ENCODE measurements at regions not wholly inside any gene's neighbourhood (a gene's known extent, or its start where the extent isn't known, plus 50 kb on each side); places are given as distances from the start of the nearest gene placed in this dataset.

DNA sequence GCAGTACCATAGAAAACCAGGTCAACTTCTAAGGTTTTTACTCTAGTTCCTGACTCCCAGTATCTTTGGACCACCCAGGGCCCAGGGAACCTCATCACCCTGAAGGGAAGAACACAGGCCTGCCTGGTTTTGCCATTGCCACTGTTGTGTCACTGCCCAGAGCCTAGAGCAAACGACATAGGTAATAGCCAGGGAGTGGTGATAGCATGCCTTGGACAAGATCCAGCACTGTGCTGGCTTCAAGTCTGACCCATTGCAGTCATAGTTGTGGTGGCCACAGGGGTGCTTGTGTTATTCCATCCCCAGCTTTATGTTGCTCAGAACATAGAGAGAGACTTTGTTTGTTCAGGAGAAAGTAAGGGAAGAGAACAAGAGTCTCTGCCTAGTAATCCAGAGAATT is 2310.2 kb downstream of the LRRC4C start:
- H3K27ac Mint-ChIP-seq, result no peak overlapping the region
- H3K9me3 Mint-ChIP-seq, result peaks cover 0 to 23% (median 9%) of the 10 kb centered on the region in 6 donors
- H3K36me3 Mint-ChIP-seq, result no peaks in the 10 kb centered on the region
- no peak overlapping the region for H3K4me3 Mint-ChIP-seq
- no peaks in the 10 kb centered on the region for H3K4me1 Mint-ChIP-seq
- H3K27me3 Mint-ChIP-seq (ENCODE audit: low read depth in 3 of 3), result no peaks in the 10 kb centered on the region
- DNase-seq, result no peak

DNA sequence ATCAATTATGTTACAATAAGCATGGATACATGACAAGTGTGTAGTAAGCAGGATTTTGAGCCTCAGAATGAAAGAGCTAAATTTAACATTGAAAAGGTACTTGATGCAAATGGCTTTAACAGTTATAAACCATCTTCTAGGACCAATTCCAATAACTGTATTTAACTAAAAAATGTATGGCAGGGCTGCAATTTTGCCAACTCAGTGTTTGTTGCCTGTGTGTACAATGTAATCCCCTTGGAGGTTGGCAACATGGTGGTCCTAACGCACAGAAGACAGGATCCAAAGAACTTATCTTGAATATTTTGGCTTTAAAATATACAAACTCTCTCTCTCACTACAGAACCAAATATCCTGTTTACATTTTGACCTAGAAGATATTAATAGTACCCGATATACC is 2314.1 kb downstream of the LRRC4C start:
- Mint-ChIP-seq H3K36me3 (no peaks in the 10 kb centered on the region), H3K4me1 (no peaks in the 10 kb centered on the region), H3K27me3 (ENCODE audit: low read depth in 3 of 3) (peaks cover 0 to 1% (median 0%) of the 10 kb centered on the region in 3 donors), H3K4me3 (no peak overlapping the region), H3K27ac (no peak overlapping the region), H3K9me3 (peaks cover 0 to 23% (median 10%) of the 10 kb centered on the region in 6 donors)
- DNase-seq, result no peak

DNA sequence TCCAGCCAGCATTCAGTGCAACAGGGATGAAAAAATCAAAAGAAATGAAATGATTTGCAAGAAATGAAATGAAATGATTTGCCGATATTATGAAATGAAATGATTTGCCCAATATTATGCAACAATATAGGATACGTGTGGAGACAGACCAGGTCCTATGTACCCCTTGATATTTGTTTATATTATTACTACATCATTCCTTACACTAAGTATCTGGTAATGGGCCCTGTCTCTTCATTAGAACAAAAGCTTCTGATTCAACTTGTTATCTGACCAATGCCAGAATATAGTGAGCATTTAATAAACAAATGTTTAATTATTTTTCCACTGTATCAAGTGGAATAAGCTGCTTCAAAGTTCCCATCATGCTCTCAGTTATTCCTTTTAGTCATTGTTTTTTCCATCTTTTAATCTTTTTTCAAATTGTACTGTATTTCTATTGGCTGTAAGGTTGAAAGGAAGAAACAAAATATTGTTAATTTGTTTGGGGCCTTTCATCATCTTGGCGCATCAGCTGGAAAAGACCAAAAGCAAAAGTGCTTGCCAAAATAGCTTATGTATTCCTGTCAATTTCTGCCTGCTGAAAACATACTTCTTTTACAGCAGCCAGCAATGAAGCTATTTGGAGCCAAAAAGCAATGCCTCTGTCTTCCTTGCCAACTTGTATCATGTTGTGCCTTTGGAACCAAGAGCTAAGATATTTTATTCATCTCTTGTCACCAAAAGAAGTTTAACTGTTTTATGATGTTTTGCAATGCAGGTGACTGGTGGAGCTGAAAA is 2314.9 kb downstream of the LRRC4C start:
- DNase-seq, result no peak
- Mint-ChIP-seq H3K27ac (no peak overlapping the region), H3K36me3 (no peaks in the 10 kb centered on the region), H3K27me3 (ENCODE audit: low read depth in 3 of 3) (peaks cover 0 to 1% (median 0%) of the 10 kb centered on the region in 3 donors), H3K4me1 (no peaks in the 10 kb centered on the region), H3K4me3 (no peak overlapping the region), H3K9me3 (peaks cover 0 to 17% (median 10%) of the 10 kb centered on the region in 6 donors)

DNA sequence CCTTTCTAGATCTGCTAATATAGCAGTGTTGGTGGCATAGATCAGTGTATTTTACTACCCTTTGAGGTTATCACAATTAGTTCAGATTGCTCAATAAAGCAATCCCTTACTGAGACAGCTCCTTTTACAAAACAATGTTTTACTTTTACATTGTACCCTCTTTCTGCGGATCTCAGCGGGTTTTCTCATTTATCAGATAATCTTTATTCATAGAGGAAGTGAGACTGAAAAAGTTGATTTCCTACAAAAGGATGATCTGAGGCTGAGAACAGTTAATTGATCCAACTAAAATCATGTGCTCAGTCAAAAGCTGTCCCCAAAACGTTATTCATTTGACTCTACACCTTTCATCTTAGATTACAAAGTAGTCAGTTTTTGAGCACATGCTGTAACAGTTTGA is 2319.9 kb downstream of the LRRC4C start:
- no peak overlapping the region for H3K27ac Mint-ChIP-seq
- no peaks in the 10 kb centered on the region for H3K36me3 Mint-ChIP-seq
- no peaks in the 10 kb centered on the region for H3K4me1 Mint-ChIP-seq
- H3K27me3 Mint-ChIP-seq (ENCODE audit: low read depth in 3 of 3), result peaks cover 0 to 3% (median 0%) of the 10 kb centered on the region in 3 donors
- no peak for DNase-seq
- no peak overlapping the region for H3K4me3 Mint-ChIP-seq
- H3K9me3 Mint-ChIP-seq, result peaks cover 3 to 31% (median 13%) of the 10 kb centered on the region in 6 donors

DNA sequence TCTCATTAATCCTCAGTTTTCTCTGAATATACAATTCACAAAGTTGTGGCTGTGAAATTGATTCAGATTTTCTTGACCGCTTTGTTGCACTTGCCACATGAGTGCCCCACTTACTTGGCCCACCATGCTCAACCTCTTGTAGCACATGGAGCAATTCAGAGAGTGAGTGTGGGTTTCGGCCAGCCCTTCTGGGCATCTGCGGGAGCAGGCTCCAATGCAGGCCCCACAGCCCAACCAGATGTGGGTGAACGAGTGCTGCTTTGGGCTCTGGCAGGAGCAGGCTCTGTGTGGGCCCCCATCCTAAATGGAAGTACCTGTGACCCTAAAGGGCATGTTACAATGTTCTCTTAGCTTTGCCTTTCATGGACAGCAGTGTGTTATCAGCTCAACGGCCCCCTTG is 2338.6 kb downstream of the LRRC4C start:
- Mint-ChIP-seq H3K9me3 (peaks cover 0 to 23% (median 6%) of the 10 kb centered on the region in 6 donors), H3K36me3 (no peaks in the 10 kb centered on the region), H3K4me1 (no peaks in the 10 kb centered on the region), H3K27me3 (ENCODE audit: low read depth in 3 of 3) (no peaks in the 10 kb centered on the region), H3K4me3 (no peak overlapping the region), H3K27ac (no peak overlapping the region)
- DNase-seq, result no peak

DNA sequence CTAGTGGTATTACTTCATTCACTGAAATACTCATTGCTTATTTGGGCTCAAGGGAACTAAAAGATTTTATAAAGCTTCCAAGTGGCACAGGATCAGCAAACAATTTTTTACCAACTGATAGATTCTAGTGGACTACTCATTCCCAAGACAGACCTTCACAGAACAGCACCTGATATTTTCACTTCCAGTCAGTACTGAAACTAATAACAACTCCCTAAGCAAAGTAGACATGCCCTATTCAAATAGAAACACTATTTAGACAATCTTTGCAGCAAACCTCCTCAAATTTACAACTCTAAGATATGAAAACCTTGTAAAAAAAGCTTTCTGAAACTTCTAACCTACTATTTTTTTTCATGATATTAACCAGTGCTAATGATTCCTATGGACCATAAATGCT is 2345.8 kb downstream of the LRRC4C start:
- Mint-ChIP-seq H3K9me3 (peaks cover 3 to 12% (median 7%) of the 10 kb centered on the region in 6 donors), H3K4me1 (no peaks in the 10 kb centered on the region), H3K27ac (no peak overlapping the region), H3K27me3 (ENCODE audit: low read depth in 3 of 3) (no peaks in the 10 kb centered on the region), H3K4me3 (no peak overlapping the region), H3K36me3 (no peaks in the 10 kb centered on the region)
- no peak for DNase-seq

DNA sequence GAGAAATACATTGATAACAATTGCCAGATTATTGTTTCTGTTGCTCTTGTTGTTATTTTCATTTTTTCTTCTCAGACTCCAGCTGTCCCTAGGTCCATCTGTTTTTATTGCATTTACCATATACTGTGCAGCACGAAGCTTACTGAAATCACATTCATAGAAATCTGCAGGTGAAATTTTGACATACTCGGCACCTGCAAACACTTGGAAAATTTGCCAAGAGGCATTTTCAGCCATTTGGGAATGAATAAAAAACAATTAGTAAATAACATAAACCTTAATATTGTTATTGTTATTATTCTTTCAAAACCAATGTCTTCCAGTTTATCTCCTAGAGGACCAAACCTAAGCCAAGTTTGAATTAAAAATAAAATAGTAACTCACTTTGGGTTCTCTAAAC is 2357.2 kb downstream of the LRRC4C start:
- Mint-ChIP-seq H3K4me1 (no peaks in the 10 kb centered on the region), H3K27ac (no peak overlapping the region)
- DNase-seq, result no peak

DNA sequence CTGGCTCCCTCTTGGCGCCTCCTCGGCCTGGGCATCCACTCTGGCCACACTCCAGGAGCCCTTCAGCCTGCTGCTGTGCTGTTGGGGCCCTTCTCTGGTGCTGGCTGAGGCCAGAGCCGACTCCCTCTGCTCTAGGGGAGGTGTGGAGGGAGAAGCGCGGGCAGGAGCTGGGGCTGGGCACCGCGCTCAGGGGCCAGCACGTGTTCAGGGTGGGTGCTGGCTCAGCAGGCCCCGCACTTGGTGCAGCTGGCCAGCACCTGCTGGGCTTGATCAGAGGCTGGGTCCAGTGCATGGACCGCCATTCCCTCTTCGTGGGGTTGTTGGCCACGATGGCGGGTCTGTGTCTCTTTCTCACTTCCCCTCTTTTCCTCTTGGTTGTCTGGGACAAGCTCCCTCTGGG is 2381.0 kb downstream of the LRRC4C start:
- peaks cover 0 to 3% (median 0%) of the 10 kb centered on the region in 3 donors for H3K36me3 Mint-ChIP-seq
- H3K27ac Mint-ChIP-seq, result no peak overlapping the region
- no peak for DNase-seq
- no peaks in the 10 kb centered on the region for H3K4me1 Mint-ChIP-seq
- peaks cover 0 to 6% (median 0%) of the 10 kb centered on the region in 3 donors for H3K27me3 Mint-ChIP-seq (ENCODE audit: low read depth in 3 of 3)
- H3K9me3 Mint-ChIP-seq, result peaks cover 5 to 38% (median 20%) of the 10 kb centered on the region in 6 donors
- no peak overlapping the region for H3K4me3 Mint-ChIP-seq

More for the DNA sequence above, 2357.2 kb downstream of the LRRC4C start:
- no peak overlapping the region for H3K4me3 Mint-ChIP-seq
- H3K9me3 Mint-ChIP-seq, result peaks cover 4 to 57% (median 21%) of the 10 kb centered on the region in 6 donors
- H3K36me3 Mint-ChIP-seq, result peaks cover 0 to 10% (median 0%) of the 10 kb centered on the region in 3 donors
- no peaks in the 10 kb centered on the region for H3K27me3 Mint-ChIP-seq (ENCODE audit: low read depth in 3 of 3)

DNA sequence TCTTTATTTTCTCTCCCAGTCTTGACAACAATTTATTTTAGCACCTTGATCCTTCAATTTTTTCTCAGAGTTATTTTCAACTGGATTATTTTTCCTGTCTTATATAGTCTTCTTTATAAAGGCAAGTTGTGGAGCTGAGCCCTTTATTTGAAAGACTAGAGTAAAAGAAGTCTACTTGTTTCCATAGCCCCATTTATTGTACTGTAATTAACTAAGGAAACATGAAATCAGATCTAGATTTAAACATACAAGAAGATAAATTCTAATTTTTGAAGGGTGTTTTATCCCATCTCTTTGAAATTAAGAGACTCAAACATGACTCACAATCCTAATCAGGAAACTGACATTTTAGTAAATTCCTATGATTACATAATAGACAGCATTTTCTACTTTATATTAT is 2421.8 kb downstream of the LRRC4C start:
- Mint-ChIP-seq H3K4me1 (no peaks in the 10 kb centered on the region), H3K27me3 (ENCODE audit: low read depth in 3 of 3) (no peaks in the 10 kb centered on the region), H3K27ac (no peak overlapping the region), H3K4me3 (no peak overlapping the region), H3K36me3 (no peaks in the 10 kb centered on the region), H3K9me3 (peaks cover 1 to 41% (median 11%) of the 10 kb centered on the region in 6 donors)
- DNase-seq, result no peak

DNA sequence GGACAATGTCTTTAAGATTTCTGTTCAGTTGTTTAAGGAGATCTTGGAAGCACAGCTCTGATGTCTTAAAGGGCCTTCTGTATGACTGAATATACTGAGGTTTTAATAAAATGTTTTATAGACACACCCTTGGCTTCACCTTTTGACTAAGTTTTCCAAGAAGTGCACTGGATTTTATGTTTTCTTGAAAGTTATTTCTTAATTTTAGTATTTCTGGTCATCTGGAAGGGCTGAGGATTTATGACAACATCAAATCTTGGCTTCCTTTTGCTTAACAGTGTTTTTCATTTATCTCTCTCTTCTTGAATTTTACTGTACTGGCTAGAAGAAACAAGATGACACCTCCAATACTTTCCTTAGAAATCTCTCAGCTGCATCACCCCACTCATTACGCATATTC is 2423.4 kb downstream of the LRRC4C start:
- Mint-ChIP-seq H3K4me1 (no peaks in the 10 kb centered on the region), H3K9me3 (peaks cover 1 to 43% (median 14%) of the 10 kb centered on the region in 6 donors), H3K27me3 (ENCODE audit: low read depth in 3 of 3) (no peaks in the 10 kb centered on the region), H3K36me3 (no peaks in the 10 kb centered on the region), H3K27ac (no peak overlapping the region), H3K4me3 (no peak overlapping the region)
- DNase-seq, result no peak

DNA sequence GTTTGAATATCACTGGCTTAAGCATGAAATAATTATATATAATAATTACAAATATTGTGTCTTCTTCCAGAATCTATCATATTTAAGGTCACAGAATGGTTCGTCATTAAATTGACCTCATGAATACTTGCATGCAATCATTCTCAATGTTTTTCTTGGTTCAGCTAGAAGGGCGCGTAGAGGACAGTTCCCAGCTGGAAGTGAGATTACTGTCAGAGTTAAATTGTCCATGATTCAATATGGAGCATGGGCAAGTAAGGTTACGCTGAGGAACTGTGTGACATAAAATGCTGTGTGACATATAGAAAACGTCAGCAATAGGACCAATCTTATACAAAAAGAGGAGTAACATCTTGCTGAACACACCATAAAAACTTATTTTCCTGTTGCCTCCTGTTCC is 2423.5 kb upstream of the RAG2 start:
- no peak for DNase-seq
- Mint-ChIP-seq H3K4me3 (no peak overlapping the region), H3K4me1 (no peaks in the 10 kb centered on the region), H3K9me3 (peaks cover 0 to 25% (median 9%) of the 10 kb centered on the region in 6 donors), H3K27me3 (ENCODE audit: low read depth in 3 of 3) (no peaks in the 10 kb centered on the region), H3K27ac (no peak overlapping the region), H3K36me3 (no peaks in the 10 kb centered on the region)

DNA sequence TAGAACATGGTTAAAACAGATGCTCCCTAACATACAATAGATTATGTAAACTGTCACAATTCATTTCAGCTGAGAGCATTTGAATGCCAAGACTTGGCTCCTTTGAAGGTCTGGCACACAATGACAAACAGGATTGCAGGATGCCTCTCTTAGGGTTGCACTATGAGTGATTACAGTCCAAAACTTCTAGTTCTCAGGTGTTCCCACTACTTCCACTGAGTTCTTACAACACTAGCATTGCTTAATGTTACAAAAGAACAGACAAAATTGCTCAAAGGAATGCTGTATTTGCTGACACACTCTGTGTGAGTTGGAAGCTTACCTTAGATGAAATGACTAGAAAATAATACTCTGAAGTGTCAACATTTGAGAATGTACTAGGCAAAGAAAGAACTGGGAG is 2413.8 kb upstream of the RAG2 start:
- H3K4me1 Mint-ChIP-seq, result no peaks in the 10 kb centered on the region
- H3K27me3 Mint-ChIP-seq (ENCODE audit: low read depth in 3 of 3), result peaks cover 0 to 4% (median 0%) of the 10 kb centered on the region in 3 donors
- H3K4me3 Mint-ChIP-seq, result no peak overlapping the region
- no peaks in the 10 kb centered on the region for H3K36me3 Mint-ChIP-seq
- H3K27ac Mint-ChIP-seq, result no peak overlapping the region
- H3K9me3 Mint-ChIP-seq, result peaks cover 15 to 30% (median 18%) of the 10 kb centered on the region in 6 donors
- no peak for DNase-seq

DNA sequence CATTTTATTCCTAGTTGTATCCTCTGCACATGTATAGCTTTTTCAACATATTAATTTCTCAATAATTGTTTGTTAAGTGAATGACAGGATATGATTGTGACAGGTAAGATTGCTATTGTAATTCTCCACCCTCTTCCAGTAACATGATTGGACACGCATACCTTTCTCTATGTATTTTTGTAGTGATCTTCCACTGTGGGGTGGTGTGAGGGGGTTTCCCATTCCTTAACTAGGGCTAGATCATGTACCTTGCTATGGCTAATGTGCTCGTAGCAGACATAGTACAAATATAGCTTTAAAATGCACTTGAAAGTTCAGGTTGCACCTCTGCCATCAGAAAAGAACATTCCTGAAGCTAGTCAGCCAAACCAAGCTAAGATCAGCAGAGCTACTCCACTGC is 2392.8 kb upstream of the RAG2 start:
- Mint-ChIP-seq H3K4me1 (no peaks in the 10 kb centered on the region), H3K4me3 (no peak overlapping the region), H3K27ac (no peak overlapping the region), H3K9me3 (peaks cover 2 to 41% (median 13%) of the 10 kb centered on the region in 6 donors), H3K36me3 (peaks cover 0 to 4% (median 0%) of the 10 kb centered on the region in 3 donors), H3K27me3 (ENCODE audit: low read depth in 3 of 3) (peaks cover 0 to 2% (median 0%) of the 10 kb centered on the region in 3 donors)
- DNase-seq, result no peak

DNA sequence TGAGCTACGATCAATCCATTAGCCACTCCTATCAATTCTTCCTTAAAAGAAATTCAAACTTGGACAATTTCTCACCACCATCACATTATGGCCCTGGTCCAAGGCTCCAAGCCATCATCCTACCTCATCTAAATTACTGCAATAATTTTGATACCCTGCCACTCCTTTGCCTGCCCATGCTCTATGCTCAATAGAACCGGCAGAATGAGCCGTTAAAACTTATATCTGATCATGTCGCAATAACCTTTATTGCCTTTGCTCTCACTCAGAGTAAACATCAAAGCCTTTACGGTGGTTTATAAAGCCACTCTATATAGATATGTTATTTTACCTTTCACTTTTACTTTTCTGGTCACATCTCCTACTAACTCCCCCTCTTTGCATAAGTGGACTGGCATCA is 2392.1 kb upstream of the RAG2 start:
- Mint-ChIP-seq H3K27me3 (ENCODE audit: low read depth in 3 of 3) (peaks cover 0 to 2% (median 0%) of the 10 kb centered on the region in 3 donors), H3K27ac (no peak overlapping the region), H3K4me3 (no peak overlapping the region), H3K4me1 (no peaks in the 10 kb centered on the region), H3K9me3 (peaks cover 2 to 41% (median 14%) of the 10 kb centered on the region in 6 donors), H3K36me3 (no peaks in the 10 kb centered on the region)
- DNase-seq, result no peak

DNA sequence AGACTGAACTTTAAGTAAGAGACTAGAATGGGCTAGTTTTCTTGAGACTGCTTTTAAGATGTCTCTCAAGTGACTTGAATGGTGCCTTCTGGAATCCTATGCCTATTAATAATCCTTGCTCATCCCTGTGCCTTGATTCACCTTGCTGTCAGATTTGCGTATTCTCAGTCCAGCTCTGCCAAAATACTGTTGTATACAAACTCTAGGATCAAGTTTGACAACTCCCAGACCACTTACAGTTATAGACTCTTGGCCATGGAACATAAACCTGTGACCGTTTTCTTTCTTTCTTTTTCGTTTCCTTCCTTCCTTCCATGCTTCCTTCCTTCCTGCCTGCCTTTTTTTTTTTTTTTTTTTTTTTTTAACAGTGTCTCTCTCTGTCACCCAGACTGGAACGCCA is 2390.9 kb upstream of the RAG2 start:
- no peaks in the 10 kb centered on the region for H3K4me1 Mint-ChIP-seq
- H3K9me3 Mint-ChIP-seq, result peaks cover 3 to 43% (median 14%) of the 10 kb centered on the region in 6 donors

More for the DNA sequence above, 2390.9 kb upstream of the RAG2 start:
- no peak overlapping the region for H3K4me3 Mint-ChIP-seq
- H3K27me3 Mint-ChIP-seq (ENCODE audit: low read depth in 3 of 3), result peaks cover 0 to 2% (median 0%) of the 10 kb centered on the region in 3 donors
- H3K27ac Mint-ChIP-seq, result no peak overlapping the region
- no peaks in the 10 kb centered on the region for H3K36me3 Mint-ChIP-seq
- DNase-seq, result no peak

Data from immature natural killer cell (primary cell).